HL-60/S4 (cell line): ENCODE measurements at regions not wholly inside any gene's neighbourhood (a gene's known extent, or its start where the extent isn't known, plus 50 kb on each side); places are given as distances from the start of the nearest gene placed in this dataset.
"Not testable (repeated sequence)": the region's sequence is repeated elsewhere in the genome, so short reads cannot be mapped to it uniquely, and the experiment has no call there.

Experiments used
- in situ Hi-C: fragments of 300-500 bp; cut with MboI; formaldehyde crosslinking; loops from 2 replicates; pipeline ENCODE4 v1.14.3; 2022; ENCODE audit warnings: low sequenced_read_pairs

DNA sequence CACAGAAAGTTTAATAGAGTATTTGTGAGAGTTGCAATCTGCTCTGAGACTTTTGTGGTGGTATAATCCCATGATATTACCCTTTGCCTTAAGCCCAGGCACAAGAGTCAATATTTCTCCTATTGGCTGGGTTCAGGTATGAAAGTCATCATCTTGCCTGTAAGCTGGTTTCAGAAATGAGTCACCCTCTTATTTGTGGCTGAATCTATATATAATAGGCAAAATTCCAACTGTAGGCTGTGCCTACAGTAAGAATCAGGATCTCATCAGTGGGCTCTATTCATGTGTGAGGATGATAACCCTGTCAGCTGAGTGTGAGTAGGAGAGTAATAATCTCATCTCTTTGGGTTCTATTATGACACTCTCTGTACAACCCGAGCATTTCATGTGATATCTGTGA lies 2103.1 kb downstream of the TP53TG3F start:
- in situ Hi-C loops, result no loop called here

DNA sequence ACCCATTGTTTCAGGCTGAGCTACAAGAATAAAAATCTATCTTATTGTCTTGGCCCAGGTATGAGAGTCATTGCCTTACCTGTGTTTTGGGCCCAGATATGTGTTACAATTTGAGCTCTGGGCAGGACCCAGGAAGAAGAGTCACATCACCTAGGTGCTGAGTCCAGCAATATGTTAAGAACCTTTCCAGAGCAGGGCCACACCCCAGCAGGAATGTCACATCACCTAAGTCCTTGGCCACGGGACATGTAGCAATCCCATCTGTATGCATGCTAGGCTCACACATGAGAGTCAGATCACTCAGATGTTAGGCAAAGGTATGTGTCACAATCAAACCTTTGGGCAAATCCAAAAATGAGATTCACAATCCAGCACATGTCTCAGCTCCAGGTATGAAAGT lies 2103.5 kb downstream of the TP53TG3F start:
- in situ Hi-C loops, result no loop called here

DNA sequence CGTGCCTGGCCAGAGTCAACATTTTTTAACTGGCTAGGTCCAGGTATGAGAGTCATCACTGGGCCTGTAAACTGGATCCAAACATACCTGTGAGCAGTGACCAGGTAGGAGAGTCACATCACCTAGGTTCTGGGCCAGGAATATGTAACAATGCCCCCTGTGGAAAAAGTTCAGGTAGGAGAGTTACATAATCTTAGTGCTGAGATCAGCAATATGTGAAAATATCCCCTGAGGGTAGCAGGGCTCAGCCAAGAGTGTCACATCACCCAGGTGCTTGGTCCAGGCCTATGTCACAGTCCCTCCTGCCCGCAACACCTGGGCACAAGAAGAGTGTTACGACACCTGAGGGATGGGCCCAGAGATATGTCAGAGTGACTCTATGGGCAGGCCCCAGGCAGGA lies 2104.7 kb downstream of the TP53TG3F start:
- in situ Hi-C loops, result no loop called here

DNA sequence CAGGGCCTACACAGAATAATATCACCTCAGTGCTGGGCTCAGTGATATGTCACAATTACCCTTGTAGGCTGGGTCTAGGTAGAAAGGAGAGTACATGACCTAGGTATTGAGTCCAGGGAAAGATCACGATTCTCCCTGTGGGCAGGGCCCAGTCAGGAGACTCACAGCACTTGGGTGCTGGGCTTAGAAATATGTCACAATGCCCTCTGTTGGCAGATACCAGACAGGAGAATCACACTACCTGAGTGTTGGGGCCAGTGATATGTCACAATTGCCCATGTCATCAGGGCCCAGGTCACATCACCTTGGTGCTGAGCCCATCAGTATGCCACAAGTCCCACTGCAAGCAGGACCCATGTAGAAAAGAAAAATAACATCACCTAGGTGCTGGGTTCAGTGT lies 2105.5 kb downstream of the TP53TG3F start:
- in situ Hi-C loops, result no loop called here

DNA sequence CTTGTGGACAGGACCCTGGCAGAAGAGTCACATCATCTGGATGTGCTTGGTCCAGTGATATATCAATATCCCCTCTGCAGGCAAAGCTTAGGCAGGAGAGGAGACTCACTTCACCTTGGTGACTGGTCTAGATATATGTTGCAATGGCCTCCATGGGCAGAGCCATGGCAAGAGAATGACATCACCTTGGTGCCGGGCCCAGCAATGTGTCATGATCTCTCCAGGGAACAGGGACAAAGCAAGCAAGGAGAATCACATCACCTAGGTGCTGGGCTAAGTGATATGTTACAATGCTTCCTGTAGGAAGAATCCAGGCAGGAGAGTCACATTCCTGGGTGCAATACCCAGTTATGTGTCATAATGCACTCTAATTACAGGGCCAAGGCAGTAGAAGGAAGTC lies 2106.2 kb downstream of the TP53TG3F start:
- in situ Hi-C loops, result no loop called here

DNA sequence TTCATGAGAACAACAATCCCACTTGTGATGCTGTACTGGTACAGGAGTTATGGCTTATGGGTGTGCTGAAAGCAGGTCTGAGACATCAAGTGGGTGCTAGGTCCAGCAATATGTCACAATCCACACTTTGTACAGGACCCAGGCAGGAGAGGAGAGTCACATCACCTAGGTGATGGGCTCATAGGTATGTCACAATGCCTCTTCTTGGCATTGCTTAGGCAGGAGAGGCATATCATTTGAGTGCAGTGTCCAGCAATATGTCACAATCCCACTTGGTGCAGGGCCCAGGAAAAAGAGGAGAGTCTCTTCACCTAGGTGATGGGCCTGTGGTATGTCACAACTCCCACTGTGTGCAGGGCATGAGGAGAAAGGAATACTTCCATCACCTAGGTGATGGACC lies 2110.0 kb downstream of the TP53TG3F start:
- in situ Hi-C loops, result no loop called here

DNA sequence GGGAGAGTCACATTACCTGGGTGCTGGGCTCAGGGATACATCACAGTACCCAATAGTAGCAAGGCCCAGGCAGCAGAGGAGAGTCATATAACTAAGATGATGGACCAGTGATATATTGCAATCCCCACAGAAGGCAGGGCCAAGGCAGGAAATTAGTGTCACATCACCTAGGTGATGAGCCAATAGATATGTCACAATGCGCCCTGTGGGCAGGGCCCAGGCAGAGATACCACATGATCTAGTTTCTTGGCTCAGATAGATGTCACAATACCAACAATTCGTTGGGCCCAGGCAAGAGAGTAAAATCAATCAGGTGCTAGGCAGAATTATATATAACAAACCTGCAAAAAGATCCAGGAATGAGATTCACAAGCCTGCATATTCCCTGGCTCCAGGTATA lies 2111.5 kb downstream of the TP53TG3F start:
- in situ Hi-C loops, result no loop called here

DNA sequence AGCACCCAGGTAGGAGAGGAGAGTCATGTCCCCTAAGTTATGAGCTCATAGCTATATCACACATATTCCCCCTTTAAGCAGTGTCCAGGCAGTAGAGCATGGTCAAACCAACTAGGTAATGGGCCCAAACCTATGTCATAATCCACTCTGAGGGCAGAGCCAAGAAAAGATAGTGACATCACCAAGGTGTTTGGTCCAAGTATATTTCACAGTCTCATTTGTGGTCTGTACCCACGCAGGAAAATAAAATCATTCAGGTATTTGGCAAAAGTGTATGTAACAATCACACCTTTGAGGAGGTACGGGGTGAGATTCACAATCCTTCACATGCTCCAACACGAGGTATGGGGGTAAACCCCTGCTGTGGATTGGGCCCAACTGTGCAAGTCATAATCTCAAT lies 2112.8 kb downstream of the TP53TG3F start:
- in situ Hi-C loops, result no loop called here

DNA sequence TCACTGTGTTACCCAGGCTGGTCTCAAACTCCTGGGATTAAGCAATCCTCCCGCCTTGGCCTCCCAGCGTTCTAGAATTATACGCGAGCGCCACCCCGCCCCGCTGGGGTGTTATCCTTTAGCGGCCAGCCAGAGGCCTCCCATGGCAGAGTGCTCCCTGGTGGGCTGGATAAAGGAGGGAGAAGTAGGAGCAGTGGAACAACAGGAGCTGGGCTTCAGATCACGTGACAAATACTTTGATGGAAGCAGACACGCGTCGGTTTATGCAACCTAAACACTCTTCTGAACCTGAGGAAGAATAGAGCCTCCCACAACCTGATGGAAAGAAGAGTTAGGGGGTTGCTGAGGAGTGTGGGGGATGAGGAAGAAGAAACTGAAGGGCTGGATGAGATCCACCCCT lies 2114.0 kb downstream of the TP53TG3F start:
- in situ Hi-C loops, result no loop called here

DNA sequence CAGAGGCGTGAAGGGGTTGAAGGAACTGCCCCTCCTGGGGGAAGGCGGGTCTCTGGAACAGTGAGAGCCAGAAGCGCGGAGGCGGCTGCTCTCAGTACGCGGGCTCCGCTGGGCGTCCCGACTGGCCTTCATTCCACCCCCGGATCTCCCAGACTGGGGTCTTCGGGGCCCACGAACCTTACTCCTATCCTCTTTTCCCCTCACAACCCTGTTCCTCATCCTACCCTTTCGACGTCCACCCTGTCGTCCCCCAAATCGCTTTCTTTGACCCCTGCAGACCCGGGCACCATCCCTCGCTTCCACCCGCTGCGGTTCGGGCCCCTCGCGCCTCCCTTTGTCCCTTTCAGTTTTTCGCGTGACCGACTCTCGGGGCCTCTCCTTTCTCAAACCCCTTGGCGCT lies 2114.6 kb downstream of the TP53TG3F start:
- in situ Hi-C loops, result no loop called here

DNA sequence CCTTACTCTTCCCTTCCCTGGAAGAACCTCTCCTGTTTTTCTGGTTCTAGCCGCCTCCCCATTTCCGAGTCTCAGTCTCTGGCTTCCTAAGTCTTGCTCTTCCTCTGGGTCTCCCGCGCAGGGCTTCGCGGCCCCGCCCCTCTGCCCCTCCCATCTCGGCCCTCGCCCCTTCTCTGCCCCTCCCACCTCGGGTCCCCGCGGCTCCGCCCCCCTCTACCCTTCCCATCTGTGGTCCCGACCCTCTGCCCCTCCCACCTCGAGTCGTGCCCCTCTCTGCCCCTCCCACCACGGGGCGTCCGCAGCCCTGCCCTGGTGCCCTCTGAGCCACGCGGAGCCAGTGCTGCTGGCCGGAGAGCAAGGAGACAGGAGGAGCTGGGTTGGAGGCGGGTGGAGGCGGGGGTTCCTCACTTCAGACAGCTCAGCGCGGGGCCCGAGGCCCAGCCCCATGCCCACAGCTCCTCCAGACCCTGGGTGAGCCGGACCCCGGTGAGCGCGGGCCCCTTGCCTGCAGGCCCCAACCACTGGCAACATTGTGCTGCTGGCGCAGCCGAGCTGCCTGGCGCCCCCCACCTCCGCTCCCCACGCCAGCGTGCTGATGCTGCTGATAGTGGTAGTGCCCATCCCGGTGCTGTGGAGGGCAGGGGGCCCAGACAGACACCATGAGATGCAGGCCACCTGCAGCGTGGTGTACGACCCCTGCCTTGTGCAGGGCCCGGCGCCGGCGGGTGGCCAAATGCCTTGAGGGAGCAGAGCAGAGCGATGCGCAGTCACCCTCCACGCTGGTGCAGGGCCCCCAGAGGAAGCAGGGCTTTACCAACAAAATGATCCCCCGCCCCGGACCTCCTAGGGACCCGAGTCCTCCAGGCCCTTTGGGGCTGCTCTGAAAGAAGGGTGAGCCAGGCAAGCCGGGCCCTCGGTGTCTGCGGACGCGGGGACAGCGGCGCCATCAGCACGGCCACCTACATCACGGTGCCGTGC lies 2115.3 kb downstream of the TP53TG3F start:
- in situ Hi-C loops, result no loop called here

DNA sequence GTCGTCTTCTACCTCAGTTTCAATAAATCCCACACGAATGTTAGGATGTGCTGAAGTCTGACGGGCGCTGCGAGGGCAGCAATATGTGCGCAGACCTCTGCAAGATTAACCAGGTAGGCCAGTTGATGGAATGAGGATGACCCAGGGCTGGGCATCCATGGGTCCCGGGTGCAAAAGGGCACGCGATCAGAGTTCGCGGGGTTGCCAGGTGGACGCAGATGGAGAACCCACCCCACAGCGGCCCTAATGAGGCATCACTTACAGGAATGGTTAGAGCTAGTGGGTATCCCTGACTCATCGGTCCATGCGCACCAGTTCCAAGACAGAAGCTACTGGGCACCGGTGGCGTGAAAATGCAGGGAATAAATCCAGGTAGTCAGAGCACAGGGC lies 2116.0 kb downstream of the TP53TG3F start:
- in situ Hi-C loops, result no loop called here

DNA sequence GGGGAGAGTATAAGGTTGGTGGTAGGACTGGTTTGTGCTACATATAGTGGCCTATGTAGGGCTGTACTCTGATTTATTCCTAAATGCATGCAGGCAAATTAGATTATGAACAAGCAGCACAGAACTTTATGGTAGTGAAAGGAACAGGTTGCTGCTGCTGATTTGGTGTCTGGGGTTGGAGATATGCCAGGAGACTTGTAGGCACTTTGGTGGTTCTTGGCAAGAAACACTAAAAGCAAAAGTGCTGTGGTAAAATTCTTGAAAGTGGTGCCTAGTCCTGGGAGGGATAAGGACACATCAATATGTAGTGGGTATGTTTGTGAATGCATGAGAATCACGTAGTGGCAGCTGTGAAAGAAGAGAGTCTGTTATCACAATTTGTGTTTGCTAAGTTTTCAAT lies 2126.0 kb downstream of the TP53TG3F start:
- in situ Hi-C loops, result no loop called here

DNA sequence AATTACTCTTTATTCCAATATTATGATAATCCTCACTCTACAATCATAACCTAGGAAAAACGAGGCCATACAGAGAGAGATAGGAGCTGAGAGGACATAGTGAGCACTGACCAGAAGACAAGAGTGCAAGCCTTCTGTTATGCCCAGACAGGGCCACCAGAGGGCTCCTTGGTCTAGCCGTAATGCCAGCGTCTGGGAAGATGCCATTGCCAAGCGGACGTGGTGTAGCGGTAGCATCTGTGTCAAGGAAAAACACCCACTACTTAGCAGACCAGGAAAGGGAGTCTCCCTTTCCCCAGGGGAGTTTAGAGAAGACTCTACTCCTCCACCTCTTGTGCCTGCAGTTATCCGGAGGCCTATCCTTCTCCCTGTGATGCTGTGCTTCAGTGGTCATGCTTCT lies 2131.5 kb downstream of the TP53TG3F start:
- in situ Hi-C loops, result not testable (repeated sequence)

DNA sequence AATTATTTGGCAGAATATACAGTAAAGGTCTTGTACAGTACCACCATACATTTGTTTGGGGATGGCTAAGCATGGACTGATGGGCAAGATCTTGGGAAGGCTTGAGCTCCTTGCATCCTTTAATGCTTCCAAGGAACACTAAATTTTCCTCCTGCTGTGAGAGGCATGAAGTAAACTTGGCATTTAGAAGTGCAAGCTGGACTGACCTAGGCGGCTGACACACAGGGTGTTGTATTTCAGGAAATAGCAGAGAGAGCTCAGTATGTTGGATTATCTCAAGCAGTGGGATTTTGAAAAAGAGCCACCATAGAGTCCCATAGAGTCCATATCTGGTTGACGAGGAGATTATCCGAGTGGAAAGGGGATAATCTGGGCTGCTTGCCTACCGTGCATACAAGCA lies 2137.1 kb downstream of the TP53TG3F start:
- in situ Hi-C loops, result no loop called here

DNA sequence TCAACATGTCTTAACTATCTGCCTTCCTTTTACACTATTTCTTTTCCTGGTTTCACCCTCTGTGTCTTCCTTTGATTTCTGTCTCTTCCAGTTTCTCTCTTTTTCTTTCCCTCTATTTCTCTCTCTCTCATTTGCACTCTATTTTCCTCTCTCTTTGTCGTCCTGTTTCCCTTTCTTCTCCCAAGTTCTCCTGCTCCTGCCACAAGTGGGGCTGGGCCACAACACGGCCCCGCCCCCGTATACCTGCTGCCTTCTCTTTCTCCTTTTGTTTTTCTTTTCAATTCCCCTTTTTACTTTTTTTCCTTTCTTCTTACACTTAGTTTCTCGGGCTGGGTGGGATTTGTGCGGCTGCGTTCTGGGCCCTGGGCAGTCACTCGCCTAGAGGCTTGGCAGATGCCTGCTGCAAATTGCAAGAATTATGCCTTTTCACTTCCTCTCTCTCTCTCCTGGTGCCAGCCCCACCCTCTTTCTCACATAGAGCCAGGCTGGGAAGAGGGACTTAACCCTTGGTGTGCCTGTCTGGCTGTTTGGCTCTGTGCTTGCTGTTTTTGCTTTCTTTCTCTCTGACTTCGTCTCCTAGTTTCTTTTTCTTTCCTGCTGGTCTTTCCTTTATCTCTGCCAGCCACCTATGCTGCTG lies 2139.4 kb downstream of the TP53TG3F start:
- in situ Hi-C loops, result no loop called here

DNA sequence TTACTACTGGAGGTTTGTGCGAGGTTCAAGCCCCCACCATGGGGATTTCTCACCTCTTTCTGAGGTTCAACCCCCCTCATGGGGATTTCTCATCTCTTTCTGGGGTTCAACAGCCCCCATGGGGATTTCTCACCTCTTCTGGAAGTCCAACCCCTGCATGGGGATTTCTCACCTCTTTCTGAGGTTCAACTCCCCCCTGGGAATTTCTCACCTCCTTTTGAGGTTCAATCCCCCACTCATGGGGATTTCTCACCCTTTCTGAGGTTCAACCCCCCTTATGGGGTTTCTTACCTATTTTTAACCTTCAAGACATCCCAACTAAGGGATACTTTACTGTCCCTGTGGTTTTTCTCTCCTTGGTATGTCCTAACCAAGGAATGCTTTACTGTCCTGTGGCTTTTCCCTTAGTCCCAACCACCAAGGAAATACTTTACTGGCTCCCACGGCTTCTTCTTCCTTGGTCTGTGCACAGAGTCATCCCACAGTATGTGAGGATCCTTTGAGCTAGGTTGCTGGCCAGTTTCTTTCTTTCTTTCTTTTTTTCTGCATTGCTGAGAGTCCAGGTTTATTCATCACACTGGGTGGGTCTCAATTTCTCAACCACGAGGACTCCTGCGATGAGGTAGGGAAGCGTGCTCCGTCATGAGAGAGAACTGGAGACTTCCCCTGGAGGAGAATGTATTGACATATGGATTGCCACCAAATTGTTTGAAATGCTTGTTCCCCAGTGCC lies 2140.2 kb downstream of the TP53TG3F start:
- in situ Hi-C loops, result no loop called here

DNA sequence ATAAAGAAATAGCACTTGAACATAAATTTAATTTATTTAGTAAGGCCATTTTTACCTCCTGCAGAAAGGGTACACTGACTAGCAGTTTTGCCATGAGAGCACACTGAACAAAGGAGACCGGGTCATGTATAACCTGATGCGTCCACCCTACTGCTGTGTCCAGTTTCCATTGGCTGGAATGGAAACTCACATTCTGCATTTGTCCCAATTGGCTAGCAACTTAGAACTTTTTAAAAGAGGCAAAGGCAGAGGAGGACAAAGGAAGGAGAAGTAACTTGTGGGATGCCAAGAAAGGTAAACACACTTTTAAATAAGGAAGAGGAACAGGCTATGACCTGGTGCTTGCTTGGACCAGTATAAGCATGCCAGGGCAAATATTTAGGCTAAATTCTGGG lies 2140.7 kb downstream of the TP53TG3F start:
- in situ Hi-C loops, result not testable (repeated sequence)

DNA sequence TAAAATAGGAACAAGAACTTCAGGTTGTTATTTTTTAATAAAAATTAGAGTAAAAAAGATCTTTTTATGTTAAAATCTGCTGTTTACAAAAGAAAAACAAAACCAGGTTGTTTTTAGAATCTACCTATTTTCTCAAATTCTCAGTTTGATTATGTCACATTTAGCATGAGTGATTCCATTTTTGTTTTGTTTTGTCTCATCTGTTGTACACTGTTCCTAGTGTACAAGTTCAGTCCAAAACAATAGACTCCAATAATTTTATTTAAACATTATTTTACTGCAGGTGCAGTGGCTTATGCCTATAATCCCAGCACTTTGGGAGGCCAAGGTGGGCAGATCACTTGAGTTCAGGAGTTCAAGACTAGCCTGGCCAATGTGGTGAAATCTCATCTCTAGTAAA lies 2142.7 kb downstream of the TP53TG3F start:
- in situ Hi-C loops, result no loop called here

DNA sequence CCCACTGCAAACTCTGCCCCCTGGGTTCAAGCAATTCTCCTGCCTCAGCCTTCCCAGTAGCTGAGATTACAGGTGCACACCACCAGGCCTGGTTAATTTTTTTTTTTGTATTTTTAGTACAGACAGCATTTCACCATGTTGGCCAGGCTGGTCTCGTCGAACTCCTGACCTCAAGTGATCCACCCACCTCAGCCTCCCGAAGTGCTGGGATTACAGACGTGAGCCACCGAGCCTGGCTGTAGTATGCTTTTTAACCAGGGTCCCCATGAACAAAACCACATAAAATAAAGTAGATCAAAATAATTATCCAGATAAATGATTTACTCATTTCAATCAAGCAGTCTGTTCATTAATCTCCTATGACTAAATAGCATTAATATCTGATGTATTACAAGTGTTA lies 2144.0 kb downstream of the TP53TG3F start:
- in situ Hi-C loops, result not testable (repeated sequence)

DNA sequence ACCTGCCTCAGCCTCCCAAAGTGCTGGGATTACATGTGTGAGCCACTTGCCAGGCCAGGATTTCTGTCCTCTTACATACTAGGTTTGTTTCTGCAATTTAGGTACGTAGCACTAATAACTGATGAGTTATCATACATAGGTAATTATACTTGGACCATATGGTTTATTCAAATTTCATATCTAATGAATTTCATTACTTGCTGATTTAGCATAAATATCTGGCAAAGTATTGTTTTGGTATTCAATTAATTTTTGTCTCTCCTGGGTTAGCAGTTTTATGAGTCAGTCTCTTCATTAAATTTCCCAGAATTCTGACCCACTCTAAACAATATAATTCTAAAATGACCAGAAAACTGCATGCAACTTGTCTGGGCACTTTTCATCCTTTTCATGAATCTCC lies 2146.5 kb downstream of the TP53TG3F start:
- in situ Hi-C loops, result no loop called here

DNA sequence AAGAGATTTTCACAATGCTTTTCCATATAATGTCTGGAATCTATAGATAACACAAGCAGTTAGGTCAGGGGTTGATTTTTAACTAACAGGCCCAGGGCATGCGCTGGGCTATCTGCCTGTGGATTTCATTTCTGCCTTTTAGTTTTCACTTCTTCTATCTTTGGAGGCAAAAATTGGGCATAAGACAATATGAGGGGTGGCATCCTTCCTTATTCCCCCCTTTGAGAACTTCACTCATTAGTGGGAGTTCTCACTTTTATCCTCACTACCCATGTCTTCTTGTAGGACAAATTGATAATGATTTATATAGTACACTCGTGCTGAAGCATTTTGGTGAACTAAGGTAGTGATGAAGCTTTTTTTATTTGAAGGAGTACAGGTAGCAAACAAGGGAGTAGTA lies 2155.5 kb downstream of the TP53TG3F start:
- in situ Hi-C loops, result not testable (repeated sequence)
